ENCODE measurements at regions not wholly inside any gene's neighbourhood (a gene's known extent, or its start where the extent isn't known, plus 50 kb on each side); places are given as distances from the start of the nearest gene placed in this dataset.

DNA sequence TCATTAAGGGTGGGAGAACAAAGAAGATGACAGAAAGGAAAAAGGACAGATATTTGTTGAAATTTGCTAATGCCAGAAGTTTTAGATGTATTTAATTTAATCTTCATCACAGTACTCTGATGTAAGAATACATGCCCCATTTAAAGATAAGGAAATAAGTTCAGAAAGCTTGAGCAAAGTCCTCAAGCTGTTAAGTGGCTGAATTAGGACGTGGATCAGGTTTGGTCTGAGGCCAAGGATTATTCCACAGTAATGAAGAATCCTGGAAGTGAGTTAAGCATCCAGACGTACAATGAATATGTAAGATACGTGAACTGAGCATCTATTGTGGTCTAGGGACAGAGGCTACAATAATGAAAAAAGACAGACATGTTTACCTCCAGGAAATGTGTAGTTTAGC is 671.3 kb downstream of the PRELID2 start:
- TF ChIP-seq POLR2A (IDR thresholded peaks at IDR 0.05; ENCODE audit: low read depth, low read length) = no peak
- TF ChIP-seq POLR2AphosphoS5 (IDR thresholded peaks at IDR 0.05; ENCODE audit: low read depth, low read length) = no peak
